Right lobe of liver (tissue), 4 donors: ENCODE measurements at regions not wholly inside any gene's neighbourhood (a gene's known extent, or its start where the extent isn't known, plus 50 kb on each side); places are given as distances from the start of the nearest gene placed in this dataset.

Experiments
- CTCF ChIP-seq, 4 donors: fragments of 200-600 bp in 3 of 4; fragments of 450-650 bp in 1 of 4; IDR thresholded peaks; one replicate each; pipeline versions ENCODE4 v1.5.1 to v1.8.0; 2016 to 2022; ENCODE audit warnings: antibody characterized with exemption in 4 of 4, mild to moderate bottlenecking in 2 of 4
- POLR2A ChIP-seq: fragments of 450-650 bp; IDR thresholded peaks from one replicate; pipeline ENCODE4 v1.6.1; 2017; ENCODE audit warnings: antibody characterized with exemption, mild to moderate bottlenecking
- donor health status: DM: no; HTN: no; CAD: no.
- donor health status: DM: no; HTN: no; CAD: no.
- donor health status: DM: no; HTN: yes; CAD: no.

DNA sequence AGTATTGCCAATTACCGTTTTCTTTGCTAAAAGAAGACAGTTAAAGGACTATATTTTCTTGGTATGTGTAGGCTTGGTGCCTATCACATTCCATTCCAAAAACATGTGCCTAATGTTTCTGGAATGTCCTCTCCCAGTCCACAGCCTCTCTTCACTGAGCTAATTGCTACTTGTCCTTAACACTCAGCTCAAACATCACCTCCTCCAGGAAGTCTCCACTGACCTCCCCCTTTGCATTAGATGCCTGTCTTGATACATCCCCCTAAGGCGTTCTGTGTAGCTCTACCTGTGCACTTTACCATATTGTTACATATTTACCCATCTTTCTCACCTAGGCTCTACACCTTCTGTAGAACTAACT lies 195.6 kb upstream of the CAMK1G start:
- TF ChIP-seq CTCF (IDR thresholded peaks at IDR 0.05) (no peak), POLR2A (no peak)
